ENCODE measurements at regions not wholly inside any gene's neighbourhood (a gene's known extent, or its start where the extent isn't known, plus 50 kb on each side); places are given as distances from the start of the nearest gene placed in this dataset.

DNA sequence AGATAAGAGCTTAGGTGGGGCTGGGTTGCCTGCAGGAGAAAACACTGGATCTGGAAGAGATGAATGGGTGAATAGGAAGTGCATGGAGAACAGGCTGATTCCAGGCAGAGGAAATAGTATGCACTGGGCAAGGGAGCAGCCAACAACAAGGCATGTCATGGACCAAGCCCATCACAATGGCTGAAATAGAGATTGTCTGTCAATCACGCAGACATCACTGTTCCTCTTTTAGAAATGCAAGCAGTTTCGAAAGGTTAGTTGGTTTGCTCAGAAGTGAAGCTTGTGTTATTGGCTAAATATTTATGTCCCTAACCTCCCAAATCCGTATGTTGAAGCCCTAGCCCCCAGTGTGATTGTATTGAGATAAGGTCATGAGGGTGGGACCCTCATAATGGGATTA, 621.7 kb upstream of the CDH11 start:
- TF ChIP-seq TAF1 (IDR thresholded peaks at IDR 0.05; ENCODE audit: low read depth) (no peak), TCF12 (IDR thresholded peaks at IDR 0.05; ENCODE audit: low read depth) (no peak)

All from Ishikawa (cell line).